Keratinocyte (primary cell): ENCODE measurements at regions not wholly inside any gene's neighbourhood (a gene's known extent, or its start where the extent isn't known, plus 50 kb on each side); places are given as distances from the start of the nearest gene placed in this dataset.

Experiments used
- EZH2 ChIP-seq: IDR thresholded peaks from one replicate; pipeline ENCODE4 v1.6.1; 2012; ENCODE audit warnings: inconsistent platforms, mild to moderate bottlenecking, low read length, moderate library complexity
- TF ChIP-seq, protein P1 (sequence below), 3 experiments: IDR thresholded peaks in 1 of 3; conservative IDR thresholded peaks in 1 of 3; optimal IDR thresholded peaks in 1 of 3; 2 replicates in 2 of 3; 3 replicates in 1 of 3; pipeline versions ENCODE3 to v1.5.1; 2011; ENCODE audit warnings: low read length in 3 of 3, mild to moderate bottlenecking in 3 of 3, moderate library complexity in 2 of 3, control low read depth in 1 of 3, inconsistent platforms in 1 of 3; ENCODE audit not compliant: insufficient read depth in 2 of 3; ENCODE audit errors: extremely low read depth in 1 of 3

DNA sequence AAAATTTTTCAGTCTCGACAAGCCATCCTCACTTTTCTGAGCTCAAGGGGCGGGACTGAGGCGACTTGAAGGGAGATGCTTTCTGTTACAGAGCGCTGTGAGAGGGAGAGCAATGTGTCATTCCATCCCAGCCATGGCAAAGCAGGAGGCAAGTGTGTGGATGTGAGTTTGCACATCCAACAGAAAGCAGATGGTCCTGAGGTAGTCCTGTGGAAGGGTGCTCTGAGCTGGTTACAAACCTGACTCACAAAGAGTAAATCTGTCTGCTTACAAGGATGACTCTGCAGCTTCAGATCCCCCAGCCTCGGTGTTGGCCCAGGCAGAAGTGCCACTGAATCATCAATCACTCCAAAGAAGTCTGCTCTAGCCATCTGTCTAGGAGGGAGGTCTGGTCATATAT lies 482.0 kb upstream of the DCC start:
- TF ChIP-seq, protein P1, sequence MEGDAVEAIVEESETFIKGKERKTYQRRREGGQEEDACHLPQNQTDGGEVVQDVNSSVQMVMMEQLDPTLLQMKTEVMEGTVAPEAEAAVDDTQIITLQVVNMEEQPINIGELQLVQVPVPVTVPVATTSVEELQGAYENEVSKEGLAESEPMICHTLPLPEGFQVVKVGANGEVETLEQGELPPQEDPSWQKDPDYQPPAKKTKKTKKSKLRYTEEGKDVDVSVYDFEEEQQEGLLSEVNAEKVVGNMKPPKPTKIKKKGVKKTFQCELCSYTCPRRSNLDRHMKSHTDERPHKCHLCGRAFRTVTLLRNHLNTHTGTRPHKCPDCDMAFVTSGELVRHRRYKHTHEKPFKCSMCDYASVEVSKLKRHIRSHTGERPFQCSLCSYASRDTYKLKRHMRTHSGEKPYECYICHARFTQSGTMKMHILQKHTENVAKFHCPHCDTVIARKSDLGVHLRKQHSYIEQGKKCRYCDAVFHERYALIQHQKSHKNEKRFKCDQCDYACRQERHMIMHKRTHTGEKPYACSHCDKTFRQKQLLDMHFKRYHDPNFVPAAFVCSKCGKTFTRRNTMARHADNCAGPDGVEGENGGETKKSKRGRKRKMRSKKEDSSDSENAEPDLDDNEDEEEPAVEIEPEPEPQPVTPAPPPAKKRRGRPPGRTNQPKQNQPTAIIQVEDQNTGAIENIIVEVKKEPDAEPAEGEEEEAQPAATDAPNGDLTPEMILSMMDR (optimal IDR thresholded peaks at IDR 0.05 in 1 of 3, IDR thresholded peaks at IDR 0.05 in 1 of 3, conservative IDR thresholded peaks at IDR 0.05 in 1 of 3; ENCODE audit: extremely low read depth in 1 of 3, insufficient read depth in 2 of 3, low read length in 3 of 3): no peak
- no peak for TF ChIP-seq EZH2
